ENCODE measurements at regions not wholly inside any gene's neighbourhood (a gene's known extent, or its start where the extent isn't known, plus 50 kb on each side); places are given as distances from the start of the nearest gene placed in this dataset.

- Histone ChIP-seq H3K4me3 (ENCODE audit: control insufficient read depth in 2 of 3, extremely low read depth in 1 of 3, insufficient read depth in 2 of 3, low read depth in 1 of 3, low read length in 3 of 3) (no peak overlapping the region), H3K27ac (ENCODE audit: control insufficient read depth, insufficient read depth, low read length) (no peak overlapping the region), H2AFZ (ENCODE audit: control insufficient read depth, low read length) (no peak overlapping the region), H3K4me1 (ENCODE audit: control insufficient read depth, extremely low read depth, insufficient read depth, low read length) (peaks cover under 1% of the 10 kb centered on the region), H3K27me3 (ENCODE audit: control insufficient read depth, extremely low read depth, insufficient read depth, low read length) (no peaks in the 10 kb centered on the region), H3K4me2 (ENCODE audit: control insufficient read depth, extremely low read depth, insufficient read depth, low read depth, low read length) (no peak overlapping the region), H3K79me2 (ENCODE audit: control insufficient read depth, insufficient read depth, low read length) (no peaks in the 10 kb centered on the region), H3K9me3 (ENCODE audit: control insufficient read depth, low read depth, low read length) (no peaks in the 10 kb centered on the region), H3K36me3 (ENCODE audit: control insufficient read depth in 2 of 2, extremely low read depth in 1 of 2, insufficient read depth in 2 of 2, low read length in 2 of 2) (no peaks in the 10 kb centered on the region), H3K9ac (ENCODE audit: control insufficient read depth, extremely low read depth, insufficient read depth, low read length) (no peak overlapping the region), H3K9me1 (ENCODE audit: control insufficient read depth, extremely low read depth, insufficient read depth, low read length) (no peaks in the 10 kb centered on the region), H4K20me1 (ENCODE audit: control insufficient read depth, extremely low read depth, insufficient read depth, low read length) (no peaks in the 10 kb centered on the region)
- TF ChIP-seq CTCF (optimal IDR thresholded peaks at IDR 0.05 in 1 of 3, IDR thresholded peaks at IDR 0.05 in 1 of 3, conservative IDR thresholded peaks at IDR 0.05 in 1 of 3; ENCODE audit: extremely low read depth in 1 of 3, insufficient read depth in 2 of 3, low read length in 3 of 3) (no peak), EZH2 (IDR thresholded peaks at IDR 0.05; ENCODE audit: low read length) (no peak)
- dilution Hi-C loops (cut with MboI; ENCODE audit: extremely low pct_ligation_motif_present, low sequenced_read_pairs): no loop called here
- DNase-seq (ENCODE audit: low read depth, low spot score) (no peak), FAIRE-seq (no peak)
Measured at GRCh38 chr10:77707570-77707969, 70.0 kb upstream of the KCNMA1 start.

GRCh38 chr10:77702166-77702565 is 64.6 kb upstream of the KCNMA1 start:
- dilution Hi-C loops (cut with MboI; ENCODE audit: extremely low pct_ligation_motif_present, low sequenced_read_pairs): no loop called here
- Histone ChIP-seq H3K79me2 (ENCODE audit: control insufficient read depth, insufficient read depth, low read length) (no peaks in the 10 kb centered on the region), H3K9me1 (ENCODE audit: control insufficient read depth, extremely low read depth, insufficient read depth, low read length) (no peaks in the 10 kb centered on the region), H3K4me1 (ENCODE audit: control insufficient read depth, extremely low read depth, insufficient read depth, low read length) (peaks cover 9% of the 10 kb centered on the region), H3K27ac (ENCODE audit: control insufficient read depth, insufficient read depth, low read length) (no peak overlapping the region), H3K36me3 (ENCODE audit: control insufficient read depth in 2 of 2, extremely low read depth in 1 of 2, insufficient read depth in 2 of 2, low read length in 2 of 2) (no peaks in the 10 kb centered on the region), H3K9ac (ENCODE audit: control insufficient read depth, extremely low read depth, insufficient read depth, low read length) (no peak overlapping the region), H3K4me3 (ENCODE audit: control insufficient read depth in 2 of 3, extremely low read depth in 1 of 3, insufficient read depth in 2 of 3, low read depth in 1 of 3, low read length in 3 of 3) (no peak overlapping the region), H4K20me1 (ENCODE audit: control insufficient read depth, extremely low read depth, insufficient read depth, low read length) (no peaks in the 10 kb centered on the region), H3K27me3 (ENCODE audit: control insufficient read depth, extremely low read depth, insufficient read depth, low read length) (no peaks in the 10 kb centered on the region), H2AFZ (ENCODE audit: control insufficient read depth, low read length) (no peak overlapping the region), H3K9me3 (ENCODE audit: control insufficient read depth, low read depth, low read length) (no peaks in the 10 kb centered on the region), H3K4me2 (ENCODE audit: control insufficient read depth, extremely low read depth, insufficient read depth, low read depth, low read length) (peak overlapping the region; percentile 10)
- peak; percentile 80 for FAIRE-seq
- DNase-seq (ENCODE audit: low read depth, low spot score): no peak
- no peak for TF ChIP-seq CTCF (optimal IDR thresholded peaks at IDR 0.05 in 1 of 3, IDR thresholded peaks at IDR 0.05 in 1 of 3, conservative IDR thresholded peaks at IDR 0.05 in 1 of 3; ENCODE audit: extremely low read depth in 1 of 3, insufficient read depth in 2 of 3, low read length in 3 of 3)
- TF ChIP-seq EZH2 (IDR thresholded peaks at IDR 0.05; ENCODE audit: low read length): no peak
